ENCODE measurements at regions not wholly inside any gene's neighbourhood (a gene's known extent, or its start where the extent isn't known, plus 50 kb on each side); places are given as distances from the start of the nearest gene placed in this dataset.

GRCh38 chr2:193818801-193819499 is 1624.2 kb upstream of the TMEFF2 start:
- no peak for DNase-seq

DNA sequence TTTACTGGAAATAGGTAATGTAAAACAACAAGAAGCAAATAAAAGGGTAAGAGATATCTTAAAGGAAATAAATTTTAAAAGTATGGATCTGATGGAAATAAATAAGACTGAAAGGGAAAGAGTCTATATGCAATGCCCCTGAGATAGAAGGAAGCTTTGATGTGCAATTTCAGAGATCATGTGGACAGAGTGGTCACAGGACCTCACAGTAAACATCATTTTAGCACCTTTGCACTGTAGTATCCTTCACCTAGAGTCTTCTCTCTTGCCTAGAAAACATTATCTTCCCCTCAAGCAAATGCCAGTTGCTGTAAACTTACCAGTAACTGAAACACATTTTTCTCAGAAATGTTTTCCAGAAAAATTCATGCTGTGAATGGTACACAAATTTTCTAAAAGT is 1621.3 kb upstream of the TMEFF2 start:
- no peak for DNase-seq

DNA sequence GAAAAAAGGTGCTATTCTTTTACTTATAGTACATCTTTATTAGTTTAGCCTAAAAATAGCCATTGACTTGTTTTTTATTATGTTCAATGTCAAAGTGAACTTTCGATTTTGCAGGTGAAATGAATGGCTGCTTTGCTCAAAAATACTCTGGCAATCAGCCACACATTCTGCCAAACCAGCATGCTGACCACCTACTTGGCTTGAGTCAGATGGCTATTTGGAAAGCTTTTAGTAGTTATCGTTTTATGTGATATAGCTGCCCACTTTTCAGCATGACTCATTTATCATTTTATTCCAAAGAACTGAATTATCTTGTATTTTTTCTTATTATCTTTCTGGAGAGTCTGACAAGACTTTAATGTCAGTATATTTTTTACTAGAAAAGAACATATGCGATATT is 1615.8 kb upstream of the TMEFF2 start:
- DNase-seq = no peak

DNA sequence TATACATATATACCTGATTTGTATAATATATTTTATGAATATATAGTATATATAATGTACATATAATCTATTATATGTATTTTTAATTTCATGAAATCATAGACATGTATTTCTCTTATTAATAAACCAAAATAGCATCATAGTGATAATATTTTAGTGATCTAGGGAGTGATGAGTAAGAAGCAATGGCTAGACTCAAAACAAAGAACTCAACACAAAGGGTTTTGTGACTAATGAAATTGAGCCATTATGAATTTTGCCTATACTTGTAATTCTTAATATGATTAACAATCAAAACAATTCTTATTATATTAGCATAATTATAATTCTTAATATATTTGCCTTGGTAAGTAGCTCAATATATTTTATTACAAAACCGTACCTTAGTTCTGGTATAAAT is 1614.1 kb upstream of the TMEFF2 start:
- no peak for DNase-seq

DNA sequence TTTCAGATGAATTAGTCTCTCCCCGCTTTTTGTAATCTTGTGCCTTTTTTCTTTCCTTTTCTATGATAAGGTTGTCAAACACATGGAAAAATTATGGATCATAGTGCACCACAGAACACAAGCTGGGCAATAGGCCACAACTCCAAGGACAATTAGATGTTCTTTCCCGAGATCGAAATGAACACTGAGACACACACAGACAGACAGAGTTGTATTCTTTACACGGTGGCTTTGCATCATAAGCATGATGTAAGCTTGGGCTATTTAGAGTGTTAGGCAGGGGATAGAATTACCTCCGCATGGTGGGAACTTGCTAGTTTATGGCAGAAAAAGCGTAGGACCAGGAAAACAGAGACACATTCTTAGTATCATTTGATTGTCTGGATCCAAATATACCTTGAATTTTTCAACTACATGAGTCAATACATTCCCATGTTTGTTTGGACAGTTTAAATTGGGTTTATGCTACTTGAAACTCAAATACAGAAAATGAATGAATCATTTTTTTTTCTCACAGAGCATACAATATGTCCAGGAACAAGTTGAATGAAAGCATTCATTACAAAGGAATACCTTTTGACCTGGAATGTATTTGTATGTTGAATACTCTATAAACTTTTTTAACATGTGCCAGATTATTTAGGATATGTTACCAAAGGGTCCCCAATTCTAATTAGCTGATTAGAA is 1611.5 kb upstream of the TMEFF2 start:
- DNase-seq = no peak

DNA sequence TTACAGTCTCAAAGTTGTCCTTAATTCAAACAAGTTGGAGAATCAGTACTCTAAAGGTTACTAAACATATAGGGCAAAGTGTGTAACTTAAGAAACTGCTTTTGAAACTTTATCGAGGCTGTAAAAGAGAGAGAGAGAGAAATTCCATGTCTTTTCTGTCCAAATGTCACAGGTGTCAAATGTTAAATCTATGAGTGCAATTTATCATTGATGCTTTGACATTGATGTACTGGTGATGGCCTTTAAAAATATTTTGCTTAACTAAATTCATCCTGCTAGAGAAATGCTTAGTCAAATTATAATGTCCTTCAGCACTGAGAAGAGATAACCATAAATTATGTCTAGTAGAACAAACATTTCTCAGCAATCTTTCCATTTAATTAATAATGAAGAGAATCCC is 1602.1 kb upstream of the TMEFF2 start:
- DNase-seq = no peak

DNA sequence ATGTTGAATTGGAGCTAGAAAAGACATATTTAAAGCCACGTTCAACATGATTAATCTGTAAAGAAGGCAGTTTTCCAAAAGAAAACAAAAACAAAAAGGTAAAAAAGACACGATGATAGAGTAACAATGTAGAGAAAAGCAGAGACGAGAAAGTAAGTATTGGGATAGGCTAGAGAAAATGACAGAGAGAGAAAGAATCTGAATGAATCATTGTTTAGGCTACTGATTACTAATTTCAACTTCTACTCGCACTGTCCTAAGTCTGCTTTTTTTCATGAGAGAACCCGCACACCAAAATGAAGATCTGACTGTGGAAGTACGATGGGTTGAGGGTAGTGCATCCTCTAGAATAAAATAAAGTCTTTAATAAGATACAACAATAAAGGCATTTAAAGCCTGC is 1599.2 kb upstream of the TMEFF2 start:
- no peak for DNase-seq

DNA sequence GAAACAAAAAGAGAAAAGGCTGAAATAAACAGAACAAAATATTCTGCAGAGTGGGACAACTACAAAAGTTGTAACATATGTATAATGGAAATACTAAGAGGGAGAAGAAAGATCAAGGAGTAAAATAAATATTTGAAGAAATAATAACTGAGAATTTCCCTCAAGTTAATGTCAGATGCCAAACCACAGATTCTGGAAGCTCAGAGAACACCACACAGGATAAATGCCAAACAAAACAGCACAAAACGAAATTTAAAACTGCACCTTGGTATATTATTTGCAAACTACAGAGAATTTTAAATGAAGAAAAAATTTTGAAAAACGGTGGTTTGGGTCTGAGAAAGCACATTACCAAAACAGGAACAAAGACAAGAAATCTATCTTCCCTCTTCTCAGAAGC is 1588.9 kb upstream of the TMEFF2 start:
- no peak for DNase-seq

GRCh38 chr2:193778293-193778692 is 1583.6 kb upstream of the TMEFF2 start:
- DNase-seq = no peak

- DNase-seq = no peak
These were observed 1582.3 kb upstream of the TMEFF2 start for GRCh38 chr2:193776988-193777387.

- no peak for DNase-seq
These were observed 1579.4 kb upstream of the TMEFF2 start for GRCh38 chr2:193774166-193774565.

DNA sequence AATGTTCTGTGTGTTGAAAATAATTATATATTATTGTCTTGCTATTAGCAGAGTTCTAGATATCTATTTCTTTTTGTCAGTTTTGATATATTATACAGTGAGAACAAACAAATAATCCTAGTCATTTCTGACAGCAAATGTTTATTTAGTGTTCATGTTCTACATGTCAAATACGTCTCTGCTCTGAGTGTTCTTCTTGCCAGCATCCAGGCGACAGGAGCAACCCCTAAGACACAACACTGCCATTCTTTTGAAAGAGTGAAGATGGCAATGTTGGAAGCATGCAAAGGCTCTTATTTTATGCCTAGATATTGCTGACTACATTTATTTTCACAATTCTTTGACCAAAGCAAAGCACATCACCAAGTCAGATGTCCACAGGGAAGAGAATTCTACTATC is 1556.6 kb upstream of the TMEFF2 start:
- no peak for DNase-seq

GRCh38 chr2:193749485-193749884 is 1554.8 kb upstream of the TMEFF2 start:
- DNase-seq = no peak

DNA sequence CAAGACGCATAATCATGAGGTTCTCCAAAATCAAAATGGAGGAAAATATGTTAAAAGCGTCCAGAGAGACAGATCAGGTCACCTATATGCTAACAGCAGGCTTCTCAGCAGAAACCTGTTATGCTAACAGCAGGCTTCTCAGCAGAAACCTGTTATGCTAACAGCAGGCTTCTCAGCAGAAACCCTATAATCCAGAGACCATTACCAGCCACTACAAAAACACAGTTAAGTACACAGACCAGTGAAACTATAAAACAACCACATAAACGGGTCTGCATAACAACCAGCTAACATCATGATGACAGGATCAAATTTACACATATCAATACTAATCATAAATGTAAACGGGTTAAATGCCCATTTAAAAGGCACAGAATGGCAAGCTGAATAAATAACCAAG is 1548.4 kb upstream of the TMEFF2 start:
- no peak for DNase-seq

GRCh38 chr2:193738892-193739291 is 1544.2 kb upstream of the TMEFF2 start:
- no peak for DNase-seq

DNA sequence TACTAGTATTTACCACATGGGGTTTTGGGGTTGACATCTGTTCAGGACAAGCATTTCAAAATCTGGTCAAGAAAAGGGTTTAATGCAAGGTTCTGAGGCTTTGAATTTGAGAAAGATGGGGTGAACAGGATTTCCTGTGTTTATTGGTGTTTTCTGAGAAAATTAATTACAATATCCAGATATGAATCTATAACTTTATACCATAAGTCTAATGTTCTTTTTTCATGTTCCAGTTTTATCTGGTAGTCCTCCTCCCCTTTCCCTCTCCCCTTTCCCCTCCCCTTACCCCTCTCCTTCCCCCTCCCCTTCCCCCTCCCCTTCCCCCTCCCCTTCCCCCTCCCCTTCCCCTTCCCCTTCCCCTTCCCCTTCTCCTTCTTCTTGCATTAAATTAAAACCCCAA is 1518.2 kb upstream of the TMEFF2 start:
- DNase-seq = no peak

DNA sequence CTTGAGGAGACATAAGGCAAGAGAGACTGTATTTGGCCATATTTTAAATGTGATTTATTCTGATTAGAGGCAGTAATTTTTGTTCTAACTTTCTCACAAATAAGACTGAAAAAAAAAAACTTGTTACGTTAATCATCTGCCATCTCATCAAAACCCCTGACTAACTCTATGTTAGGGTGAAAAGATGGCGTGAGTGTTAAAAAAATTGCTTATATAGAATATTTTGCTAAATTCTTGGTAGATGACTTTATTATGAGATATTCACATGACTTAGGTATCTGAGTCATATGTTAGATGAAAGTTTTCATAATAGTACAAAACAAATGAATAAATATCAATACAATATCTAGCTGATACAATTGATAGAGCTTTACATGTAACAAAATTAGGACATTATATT is 1508.7 kb upstream of the TMEFF2 start:
- DNase-seq = no peak

GRCh38 chr2:193701484-193701883 is 1506.8 kb upstream of the TMEFF2 start:
- no peak for DNase-seq

- DNase-seq = no peak
These were observed 1500.6 kb upstream of the TMEFF2 start for GRCh38 chr2:193695367-193695766.

GRCh38 chr2:193693758-193694157 is 1499.0 kb upstream of the TMEFF2 start:
- no peak for DNase-seq

DNA sequence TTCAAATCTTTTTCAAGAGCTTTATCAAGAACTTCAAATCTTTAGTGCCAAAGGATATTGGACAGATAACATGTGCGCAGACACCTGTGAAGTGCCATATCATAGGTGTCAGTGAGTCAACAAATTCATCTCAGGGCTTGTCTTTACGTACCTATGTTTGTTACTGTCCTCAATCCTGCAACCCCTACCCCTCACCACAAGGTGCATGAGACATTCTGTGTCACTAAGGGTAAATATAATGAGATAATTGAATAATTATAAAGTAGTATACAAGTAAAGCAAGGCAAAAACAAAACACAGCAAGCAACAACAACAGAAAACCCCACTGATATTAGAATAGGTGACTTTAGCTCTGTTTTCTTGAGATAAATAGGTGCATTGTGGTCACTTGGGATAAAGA is 1495.8 kb upstream of the TMEFF2 start:
- DNase-seq = no peak

DNA sequence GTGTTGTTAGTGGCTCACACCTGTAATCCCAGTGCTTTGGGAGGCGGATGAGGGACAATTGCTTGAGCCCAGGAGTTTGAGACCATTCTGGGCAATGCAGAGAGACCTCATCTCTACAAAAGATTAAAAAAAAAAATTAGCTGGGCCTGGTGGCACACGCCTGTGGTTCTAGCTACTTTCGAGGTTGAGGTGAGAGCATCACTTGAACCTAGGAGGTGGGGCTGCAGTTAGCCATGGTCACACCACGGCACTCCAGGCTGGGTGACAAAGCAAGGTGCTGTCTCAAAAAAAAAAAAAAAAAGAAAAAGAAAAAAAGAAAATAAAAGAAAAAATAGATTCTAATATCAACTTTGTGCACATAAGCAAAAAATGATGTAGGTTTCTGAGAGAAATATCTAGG is 1492.5 kb upstream of the TMEFF2 start:
- no peak for DNase-seq

DNA sequence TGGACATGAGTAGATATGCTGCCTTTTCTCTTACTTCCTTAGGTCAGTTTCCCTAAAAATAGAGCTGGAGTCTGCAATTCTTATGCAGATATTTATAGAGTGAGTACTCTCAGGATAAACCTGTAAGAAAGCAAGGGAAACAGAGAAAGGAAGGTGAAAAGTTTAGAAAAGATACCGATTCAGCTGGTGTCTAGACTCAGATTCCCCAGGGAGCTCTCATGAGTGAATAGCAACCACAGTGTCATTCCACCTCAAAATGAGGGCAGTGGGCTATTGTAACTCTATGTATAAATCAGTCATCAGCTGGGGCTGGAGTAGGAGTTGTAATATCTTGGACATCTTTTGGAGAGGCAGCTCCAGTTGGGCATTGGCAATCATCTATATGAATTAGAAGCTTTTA is 1485.1 kb upstream of the TMEFF2 start:
- no peak for DNase-seq

DNA sequence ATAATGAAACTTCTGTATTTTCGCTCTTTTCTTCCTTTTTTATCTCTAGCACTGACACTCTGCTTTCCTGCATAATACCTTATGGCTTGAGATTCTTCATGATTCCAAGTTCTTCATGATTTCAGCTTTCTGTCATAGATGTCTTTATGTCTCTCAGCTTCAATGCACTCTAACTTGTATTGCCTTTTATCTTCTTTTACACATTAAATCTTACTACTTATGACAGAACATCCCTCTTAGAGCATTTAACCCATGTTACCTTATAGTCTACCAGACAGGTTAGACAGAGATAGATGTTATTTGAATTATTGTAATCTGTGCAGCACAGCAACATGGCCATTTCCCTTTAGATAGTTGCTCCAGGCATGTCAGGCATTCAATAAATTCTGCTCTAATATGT is 1475.7 kb upstream of the TMEFF2 start:
- no peak for DNase-seq
